ENCODE measurements at regions not wholly inside any gene's neighbourhood (a gene's known extent, or its start where the extent isn't known, plus 50 kb on each side); places are given as distances from the start of the nearest gene placed in this dataset.
A peak's percentile ranks its signal among the peaks of the same experiment; 100 is the strongest.

DNA sequence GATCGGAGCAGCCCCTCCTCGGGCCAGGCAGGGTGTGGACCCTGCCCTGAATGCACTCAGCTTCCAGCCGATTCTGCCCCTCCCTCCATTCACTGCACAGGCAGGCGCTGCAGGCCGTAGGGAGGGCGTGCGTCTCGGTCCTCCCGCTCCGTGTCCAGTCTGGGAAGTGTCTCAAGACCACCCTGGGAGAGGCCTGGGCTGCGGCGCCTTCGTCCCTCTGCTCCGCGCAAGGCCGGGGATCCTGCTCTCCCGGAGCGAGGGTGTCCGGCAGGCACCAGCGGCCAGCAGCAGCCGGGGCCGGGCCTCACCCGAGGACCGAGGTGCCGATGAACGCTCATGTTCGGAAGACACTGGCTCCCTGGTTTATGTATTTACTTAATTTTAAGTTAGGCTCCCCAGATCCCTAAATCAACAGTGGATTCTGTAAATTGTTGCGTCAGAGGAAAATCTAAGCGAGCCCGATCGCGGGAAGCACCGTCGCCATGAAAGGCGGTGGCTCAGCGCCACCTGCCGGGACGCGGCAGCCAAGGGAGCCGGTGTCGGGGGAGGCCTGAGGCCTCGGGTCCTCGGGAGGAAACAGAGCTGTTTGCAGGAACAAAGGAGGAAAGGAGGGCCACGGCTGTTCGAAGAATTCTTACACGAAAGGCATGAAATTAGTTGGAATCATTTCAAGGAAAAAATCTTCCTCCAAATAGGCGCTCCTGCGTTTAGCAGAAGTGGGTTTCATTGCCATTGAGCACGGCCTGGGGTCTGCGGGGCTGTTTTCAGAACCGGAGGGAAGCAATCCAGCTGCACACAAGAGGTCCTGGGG, 195.3 kb downstream of the BRD1 start (continued):
- TF ChIP-seq, protein P1, sequence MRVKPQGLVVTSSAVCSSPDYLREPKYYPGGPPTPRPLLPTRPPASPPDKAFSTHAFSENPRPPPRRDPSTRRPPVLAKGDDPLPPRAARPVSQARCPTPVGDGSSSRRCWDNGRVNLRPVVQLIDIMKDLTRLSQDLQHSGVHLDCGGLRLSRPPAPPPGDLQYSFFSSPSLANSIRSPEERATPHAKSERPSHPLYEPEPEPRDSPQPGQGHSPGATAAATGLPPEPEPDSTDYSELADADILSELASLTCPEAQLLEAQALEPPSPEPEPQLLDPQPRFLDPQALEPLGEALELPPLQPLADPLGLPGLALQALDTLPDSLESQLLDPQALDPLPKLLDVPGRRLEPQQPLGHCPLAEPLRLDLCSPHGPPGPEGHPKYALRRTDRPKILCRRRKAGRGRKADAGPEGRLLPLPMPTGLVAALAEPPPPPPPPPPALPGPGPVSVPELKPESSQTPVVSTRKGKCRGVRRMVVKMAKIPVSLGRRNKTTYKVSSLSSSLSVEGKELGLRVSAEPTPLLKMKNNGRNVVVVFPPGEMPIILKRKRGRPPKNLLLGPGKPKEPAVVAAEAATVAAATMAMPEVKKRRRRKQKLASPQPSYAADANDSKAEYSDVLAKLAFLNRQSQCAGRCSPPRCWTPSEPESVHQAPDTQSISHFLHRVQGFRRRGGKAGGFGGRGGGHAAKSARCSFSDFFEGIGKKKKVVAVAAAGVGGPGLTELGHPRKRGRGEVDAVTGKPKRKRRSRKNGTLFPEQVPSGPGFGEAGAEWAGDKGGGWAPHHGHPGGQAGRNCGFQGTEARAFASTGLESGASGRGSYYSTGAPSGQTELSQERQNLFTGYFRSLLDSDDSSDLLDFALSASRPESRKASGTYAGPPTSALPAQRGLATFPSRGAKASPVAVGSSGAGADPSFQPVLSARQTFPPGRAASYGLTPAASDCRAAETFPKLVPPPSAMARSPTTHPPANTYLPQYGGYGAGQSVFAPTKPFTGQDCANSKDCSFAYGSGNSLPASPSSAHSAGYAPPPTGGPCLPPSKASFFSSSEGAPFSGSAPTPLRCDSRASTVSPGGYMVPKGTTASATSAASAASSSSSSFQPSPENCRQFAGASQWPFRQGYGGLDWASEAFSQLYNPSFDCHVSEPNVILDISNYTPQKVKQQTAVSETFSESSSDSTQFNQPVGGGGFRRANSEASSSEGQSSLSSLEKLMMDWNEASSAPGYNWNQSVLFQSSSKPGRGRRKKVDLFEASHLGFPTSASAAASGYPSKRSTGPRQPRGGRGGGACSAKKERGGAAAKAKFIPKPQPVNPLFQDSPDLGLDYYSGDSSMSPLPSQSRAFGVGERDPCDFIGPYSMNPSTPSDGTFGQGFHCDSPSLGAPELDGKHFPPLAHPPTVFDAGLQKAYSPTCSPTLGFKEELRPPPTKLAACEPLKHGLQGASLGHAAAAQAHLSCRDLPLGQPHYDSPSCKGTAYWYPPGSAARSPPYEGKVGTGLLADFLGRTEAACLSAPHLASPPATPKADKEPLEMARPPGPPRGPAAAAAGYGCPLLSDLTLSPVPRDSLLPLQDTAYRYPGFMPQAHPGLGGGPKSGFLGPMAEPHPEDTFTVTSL (CRISPR knock-in tag; IDR thresholded peaks at IDR 0.05; ENCODE audit: borderline replicate concordance), result no peak
- TF ChIP-seq, protein P2, sequence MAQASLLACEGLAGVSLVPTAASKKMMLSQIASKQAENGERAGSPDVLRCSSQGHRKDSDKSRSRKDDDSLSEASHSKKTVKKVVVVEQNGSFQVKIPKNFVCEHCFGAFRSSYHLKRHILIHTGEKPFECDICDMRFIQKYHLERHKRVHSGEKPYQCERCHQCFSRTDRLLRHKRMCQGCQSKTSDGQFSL (CRISPR knock-in tag; IDR thresholded peaks at IDR 0.05), result no peak
- TF ChIP-seq HNRNPLL (IDR thresholded peaks at IDR 0.05; ENCODE audit: low read depth, low read length, poor library complexity, severe bottlenecking) (no peak), BORCS8-MEF2B (CRISPR knock-in tag; IDR thresholded peaks at IDR 0.05) (peak; percentile 45; the same call in 1 of the 2 replicates), ZFY (CRISPR knock-in tag; IDR thresholded peaks at IDR 0.05) (peak; percentile 54; the same call in 1 of the 2 replicates), SUZ12 (IDR thresholded peaks at IDR 0.05; ENCODE audit: low read depth, low read length) (no peak; the same call in 1 of the 2 replicates), ZNF510 (CRISPR knock-in tag; IDR thresholded peaks at IDR 0.05; ENCODE audit: low read depth) (no peak), SAP130 (CRISPR knock-in tag; IDR thresholded peaks at IDR 0.05; ENCODE audit: low read depth) (no peak), ZNF713 (CRISPR knock-in tag; IDR thresholded peaks at IDR 0.05) (no peak), YY1 (IDR thresholded peaks at IDR 0.05; ENCODE audit: insufficient read depth, insufficient replicate concordance, low read depth, low read length) (peak; percentile 69), GABPB1 (CRISPR knock-in tag; IDR thresholded peaks at IDR 0.05) (peak; percentile 41; the same call in 1 of the 2 replicates), ZNF749 (CRISPR knock-in tag; IDR thresholded peaks at IDR 0.05; ENCODE audit: borderline replicate concordance) (0 out of 2 replicates have a peak, but pooled peaks have one; percentile 31), MED13 (CRISPR knock-in tag; IDR thresholded peaks at IDR 0.05) (no peak), SPEN (CRISPR knock-in tag; IDR thresholded peaks at IDR 0.05; ENCODE audit: low read depth) (peak; percentile 39; the same call in 1 of the 2 replicates), CEBPG (CRISPR knock-in tag; IDR thresholded peaks at IDR 0.05) (peak; percentile 59; the same call in 1 of the 2 replicates), NFYB (CRISPR knock-in tag; IDR thresholded peaks at IDR 0.05) (no peak), RNF2 (conservative IDR thresholded peaks at IDR 0.05; ENCODE audit: low read depth) (peak; percentile 78)
- TF ChIP-seq, protein P3, sequence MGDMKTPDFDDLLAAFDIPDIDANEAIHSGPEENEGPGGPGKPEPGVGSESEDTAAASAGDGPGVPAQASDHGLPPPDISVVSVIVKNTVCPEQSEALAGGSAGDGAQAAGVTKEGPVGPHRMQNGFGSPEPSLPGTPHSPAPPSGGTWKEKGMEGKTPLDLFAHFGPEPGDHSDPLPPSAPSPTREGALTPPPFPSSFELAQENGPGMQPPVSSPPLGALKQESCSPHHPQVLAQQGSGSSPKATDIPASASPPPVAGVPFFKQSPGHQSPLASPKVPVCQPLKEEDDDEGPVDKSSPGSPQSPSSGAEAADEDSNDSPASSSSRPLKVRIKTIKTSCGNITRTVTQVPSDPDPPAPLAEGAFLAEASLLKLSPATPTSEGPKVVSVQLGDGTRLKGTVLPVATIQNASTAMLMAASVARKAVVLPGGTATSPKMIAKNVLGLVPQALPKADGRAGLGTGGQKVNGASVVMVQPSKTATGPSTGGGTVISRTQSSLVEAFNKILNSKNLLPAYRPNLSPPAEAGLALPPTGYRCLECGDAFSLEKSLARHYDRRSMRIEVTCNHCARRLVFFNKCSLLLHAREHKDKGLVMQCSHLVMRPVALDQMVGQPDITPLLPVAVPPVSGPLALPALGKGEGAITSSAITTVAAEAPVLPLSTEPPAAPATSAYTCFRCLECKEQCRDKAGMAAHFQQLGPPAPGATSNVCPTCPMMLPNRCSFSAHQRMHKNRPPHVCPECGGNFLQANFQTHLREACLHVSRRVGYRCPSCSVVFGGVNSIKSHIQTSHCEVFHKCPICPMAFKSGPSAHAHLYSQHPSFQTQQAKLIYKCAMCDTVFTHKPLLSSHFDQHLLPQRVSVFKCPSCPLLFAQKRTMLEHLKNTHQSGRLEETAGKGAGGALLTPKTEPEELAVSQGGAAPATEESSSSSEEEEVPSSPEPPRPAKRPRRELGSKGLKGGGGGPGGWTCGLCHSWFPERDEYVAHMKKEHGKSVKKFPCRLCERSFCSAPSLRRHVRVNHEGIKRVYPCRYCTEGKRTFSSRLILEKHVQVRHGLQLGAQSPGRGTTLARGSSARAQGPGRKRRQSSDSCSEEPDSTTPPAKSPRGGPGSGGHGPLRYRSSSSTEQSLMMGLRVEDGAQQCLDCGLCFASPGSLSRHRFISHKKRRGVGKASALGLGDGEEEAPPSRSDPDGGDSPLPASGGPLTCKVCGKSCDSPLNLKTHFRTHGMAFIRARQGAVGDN (CRISPR knock-in tag; IDR thresholded peaks at IDR 0.05), result peak; percentile 49

Data from HepG2 (cell line).